K562 (cell line): ENCODE measurements at regions not wholly inside any gene's neighbourhood (a gene's known extent, or its start where the extent isn't known, plus 50 kb on each side); places are given as distances from the start of the nearest gene placed in this dataset.
"Not testable (repeated sequence)": the region's sequence is repeated elsewhere in the genome, so short reads cannot be mapped to it uniquely, and the experiment has no call there.

Experiments
- ATAC-seq: fragments of 200-7000 bp; cut with Tn5 transposase; 3 replicates; pipeline ENCODE4 v1.9.1; 2020; ENCODE audit warnings: moderate library complexity
- BruUV-seq: library from RNA; stranded (reverse); fragments of 400-500 nt; replicated peaks from 2 replicates; lab custom pipeline; 2021; lab: Mats Ljungman, UMichigan
- CTCF ChIA-PET: fragments of 300-600 bp; formaldehyde crosslinking; extraction: SDS; loops from one replicate; lab custom pipeline; 2021; ENCODE audit warnings: low intra/inter-chr PET ratio; lab: Yijun Ruan, JAX
- POLR2A ChIA-PET: fragments of 300-600, 350-650 bp; sonication (Branson Sonifier 250); formaldehyde crosslinking; extraction: SDS; loops from one replicate; lab custom pipeline; 2021; ENCODE audit warnings: antibody characterized with exemption, inconsistent platforms; lab: Yijun Ruan, JAX
- DNase-seq, 4 experiments: peaks; one replicate each; pipeline versions ENCODE4 v3.0.0 to v3.0.0-alpha.2; 2011 to 2018; ENCODE audit warnings: low spot score in 3 of 4, mixed read lengths in 3 of 4; ENCODE audit errors: extremely low read depth in 1 of 4
- FAIRE-seq: peaks from 2 replicates; lab custom pipeline; 2011; peaks lifted over from hg19 to GRCh38; lab: Jason Lieb, UNC
- H2AFZ ChIP-seq: 2 replicates; pipeline ENCODE4 v1.6.0; 2011; ENCODE audit warnings: low read depth, low read length, control low read depth, inconsistent platforms
- H3K27ac ChIP-seq: fragments of 200-600 bp; 3 replicates; pipeline ENCODE4 v1.8.0; 2011; ENCODE audit warnings: low read depth, mild to moderate bottlenecking, control low read depth, inconsistent platforms, low read length, moderate library complexity, mixed read lengths; ENCODE audit errors: extremely low read depth
- H3K27me3 ChIP-seq, 2 experiments: fragments of 300-600 bp in 1 of 2; 2 replicates in 1 of 2; 3 replicates in 1 of 2; pipeline versions ENCODE4 v1.6.0 to v1.8.0; 2011; ENCODE audit warnings: inconsistent platforms in 2 of 2, low read length in 2 of 2, mild to moderate bottlenecking in 1 of 2, mixed read lengths in 1 of 2, moderate library complexity in 1 of 2; ENCODE audit not compliant: control insufficient read depth in 2 of 2, insufficient read depth in 2 of 2
- H3K36me3 ChIP-seq: fragments of 300-600 bp; 3 replicates; pipeline ENCODE4 v1.8.0; 2011; ENCODE audit warnings: mild to moderate bottlenecking, low read length, inconsistent platforms; ENCODE audit not compliant: control insufficient read depth, insufficient read depth
- H3K4me1 ChIP-seq, 2 experiments: fragments of 200-600 bp in 1 of 2; replicated peaks in 1 of 2; 2 replicates in 1 of 2; 3 replicates in 1 of 2; pipeline versions ENCODE4 v1.5.1 to v1.8.0; 2011; ENCODE audit warnings: inconsistent platforms in 2 of 2, low read length in 2 of 2, mild to moderate bottlenecking in 1 of 2, mixed read lengths in 1 of 2, moderate library complexity in 1 of 2; ENCODE audit not compliant: control insufficient read depth in 2 of 2, insufficient read depth in 2 of 2
- H3K4me2 ChIP-seq: 2 replicates; pipeline ENCODE4 v1.6.1; 2011; ENCODE audit warnings: low read length, control low read depth, inconsistent platforms, mixed read lengths; ENCODE audit not compliant: insufficient read depth
- H3K4me3 ChIP-seq: fragments of 200-600 bp; sonication (generic), shearing (Covaris generic); 2 replicates; pipeline ENCODE4 v1.5.1; 2016; ENCODE audit warnings: control low read depth, inconsistent platforms
- H3K79me2 ChIP-seq: fragments of 200-600 bp; 3 replicates; pipeline ENCODE4 v1.8.0; 2011; ENCODE audit warnings: low read length, inconsistent platforms; ENCODE audit not compliant: control insufficient read depth, insufficient read depth
- H3K9ac ChIP-seq, 2 experiments: 2 replicates each; pipeline versions ENCODE4 v1.6.0 to v1.6.1; 2011; ENCODE audit warnings: low read depth in 2 of 2, low read length in 2 of 2, control low read depth in 1 of 2, inconsistent platforms in 1 of 2, mild to moderate bottlenecking in 1 of 2, mixed read lengths in 1 of 2; ENCODE audit not compliant: insufficient read depth in 1 of 2
- H3K9me1 ChIP-seq: one replicate; pipeline ENCODE4 v1.6.0; 2011; ENCODE audit warnings: inconsistent platforms, mild to moderate bottlenecking, low read length, moderate library complexity; ENCODE audit not compliant: control insufficient read depth, insufficient read depth
- H3K9me3 ChIP-seq: replicated peaks from 2 replicates; pipeline ENCODE4 v1.5.1; 2011; ENCODE audit warnings: low read depth, low read length, inconsistent platforms; ENCODE audit not compliant: control insufficient read depth, insufficient read depth
- H4K20me1 ChIP-seq: replicated peaks from 2 replicates; pipeline ENCODE4 v1.6.1; 2011; ENCODE audit warnings: low read length, inconsistent platforms, mixed read lengths; ENCODE audit not compliant: control insufficient read depth, insufficient read depth
- ZNF518B ChIP-seq: fragments of 250-450 bp; sonication (Bioruptor Pico); IDR thresholded peaks from 2 replicates; pipeline ENCODE4 v1.5.0; 2021; ENCODE audit warnings: mild to moderate bottlenecking, moderate library complexity
- WGBS: fragments of 100-300 bp; shearing (Covaris generic); methylation state at CpG from one replicate; pipeline ENCODE4 v1.1.6; 2016; ENCODE audit warnings: low coverage, mixed read lengths; ENCODE audit not compliant: insufficient coverage; ENCODE audit errors: missing lambda C conversion rate; 5-methylcytosine and 5-hydroxymethylcytosine counted together
- in situ Hi-C: fragments of 300-500 bp; cut with MboI; formaldehyde crosslinking; loops from 4 replicates; pipeline ENCODE4 v1.15.0; 2018; ENCODE audit warnings: inconsistent platforms, mixed read lengths
- intact Hi-C: fragments of 100-400 bp; cut with micrococcal nuclease; formaldehyde crosslinking; loops from 2 replicates; pipeline ENCODE4 v1.14.2; 2022

- no peak for TF ChIP-seq ZNF518B (CRISPR knock-in tag)
Observed at GRCh38 chrX:66110112-66110511, 53.9 kb upstream of the HEPH start (continued).

DNA sequence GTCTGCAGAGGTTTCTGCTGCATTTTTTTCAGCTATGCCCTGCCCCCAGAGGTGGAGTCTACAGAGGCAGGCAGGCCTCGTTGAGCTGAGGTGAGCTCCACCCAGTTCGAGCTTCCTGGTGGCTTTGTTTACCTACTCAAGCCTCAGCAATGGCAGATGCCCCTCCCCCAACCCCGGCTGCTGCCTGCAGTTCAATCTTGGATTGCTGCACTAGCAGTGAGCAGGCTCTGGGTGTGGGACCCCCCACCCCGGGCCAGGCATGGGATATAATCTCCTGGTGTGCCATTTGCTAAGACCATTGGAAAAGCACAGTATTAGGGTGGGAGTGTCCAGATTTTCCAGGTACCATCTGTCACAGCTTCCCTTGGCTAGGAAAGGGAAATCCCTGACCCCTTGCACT is 56.2 kb upstream of the HEPH start:
- H3K79me2 ChIP-seq, H2AFZ ChIP-seq, H3K27ac ChIP-seq, BruUV-seq, H3K9me1 ChIP-seq, H3K4me3 ChIP-seq, H3K4me1 ChIP-seq, H3K27me3 ChIP-seq, DNase-seq, H3K4me2 ChIP-seq, H3K9ac ChIP-seq, in situ Hi-C loops, CTCF ChIA-PET, FAIRE-seq, intact Hi-C loops, POLR2A ChIA-PET, H4K20me1 ChIP-seq, ATAC-seq, H3K9me3 ChIP-seq, H3K36me3 ChIP-seq: not testable (repeated sequence)
- WGBS, result 77% methylated on average over 4 of the region's 4 CpGs
